ENCODE measurements at regions not wholly inside any gene's neighbourhood (a gene's known extent, or its start where the extent isn't known, plus 50 kb on each side); places are given as distances from the start of the nearest gene placed in this dataset.

DNA sequence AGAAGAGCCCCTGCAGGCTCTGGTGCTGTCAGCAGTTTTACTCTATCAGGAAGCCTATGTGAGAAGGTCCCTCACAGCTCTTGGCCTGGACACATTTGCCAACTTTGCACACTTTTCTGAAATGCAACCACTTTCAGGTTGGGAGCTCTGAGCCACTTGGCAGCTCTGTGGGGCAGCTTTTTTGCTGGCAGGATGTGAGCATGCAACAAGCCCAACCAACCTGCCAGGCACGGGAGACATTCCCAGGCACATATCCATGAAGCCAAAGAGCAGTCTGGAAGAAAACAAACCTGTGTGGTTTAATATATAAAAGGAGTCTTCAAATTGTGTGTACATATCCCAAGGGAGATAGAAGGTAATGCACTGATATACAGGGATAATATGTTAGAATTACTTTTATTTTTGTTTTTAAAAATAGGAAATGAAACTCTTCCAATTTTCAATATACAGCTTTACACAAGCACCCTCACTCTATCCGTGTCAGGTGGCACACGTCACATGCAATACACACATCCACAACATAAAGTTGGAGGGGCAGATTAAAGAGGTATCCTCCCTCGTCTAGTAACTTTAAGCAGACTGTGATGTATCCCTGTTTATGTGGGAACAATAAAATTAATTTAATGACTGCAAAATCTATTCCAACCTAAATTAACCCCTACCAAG lies 57.4 kb upstream of the COX10 start:
- H3K9me3 ChIP-seq (replicated peaks; ENCODE audit: control insufficient read depth, insufficient read depth, low read length) = no peaks in the 10 kb centered on the region
- intact Hi-C loops (cut with micrococcal nuclease) = loop anchor here (10.0 kb wide), 1 partner anchor 293 kb away; the partner anchor contains the start of gene HS3ST3B1
- H3K4me2 ChIP-seq (ENCODE audit: insufficient read depth, low read length) = no peak overlapping the region
- dilution Hi-C loops (cut with MboI; ENCODE audit: extremely low pct_ligation_motif_present, low sequenced_read_pairs) = no loop called here
- H4K20me1 ChIP-seq (replicated peaks; ENCODE audit: control insufficient read depth, extremely low read depth, insufficient read depth, low read length) = no peaks in the 10 kb centered on the region
- H3K79me2 ChIP-seq (ENCODE audit: control insufficient read depth, insufficient read depth, low read length) = no peaks in the 10 kb centered on the region
- H3K9ac ChIP-seq (replicated peaks; ENCODE audit: extremely low read depth, insufficient read depth, low read length) = no peak overlapping the region
- no peak overlapping the region for H3K27ac ChIP-seq (ENCODE audit: insufficient read depth, low read depth, low read length)
- H3K4me3 ChIP-seq (replicated peaks in 1 of 3; ENCODE audit: insufficient read depth in 1 of 3, low read depth in 1 of 3, low read length in 3 of 3) = no peak overlapping the region
- DNase-seq (ENCODE audit: low read depth, low spot score) (no peak), FAIRE-seq (no peak)
- BruUV-seq (replicated peaks) = no TSS peak
- H3K9me1 ChIP-seq (replicated peaks; ENCODE audit: control insufficient read depth, extremely low read depth, insufficient read depth, low read length) = no peaks in the 10 kb centered on the region
- no peak overlapping the region for H2AFZ ChIP-seq (ENCODE audit: low read depth, low read length)
- H3K27me3 ChIP-seq (ENCODE audit: control insufficient read depth in 2 of 2, insufficient read depth in 2 of 2, low read length in 2 of 2) = no peaks in the 10 kb centered on the region
- POLR2A ChIA-PET = no interaction called here
- no peaks in the 10 kb centered on the region for H3K36me3 ChIP-seq (ENCODE audit: control insufficient read depth in 2 of 2, extremely low read depth in 1 of 2, insufficient read depth in 2 of 2, low read length in 2 of 2)
- CTCF ChIA-PET = interaction anchor here (0.5 kb wide), 1 partner anchor 980 kb away, joined by 3 read pairs; no protein-coding TSS in a partner anchor
- TF ChIP-seq, protein P1, sequence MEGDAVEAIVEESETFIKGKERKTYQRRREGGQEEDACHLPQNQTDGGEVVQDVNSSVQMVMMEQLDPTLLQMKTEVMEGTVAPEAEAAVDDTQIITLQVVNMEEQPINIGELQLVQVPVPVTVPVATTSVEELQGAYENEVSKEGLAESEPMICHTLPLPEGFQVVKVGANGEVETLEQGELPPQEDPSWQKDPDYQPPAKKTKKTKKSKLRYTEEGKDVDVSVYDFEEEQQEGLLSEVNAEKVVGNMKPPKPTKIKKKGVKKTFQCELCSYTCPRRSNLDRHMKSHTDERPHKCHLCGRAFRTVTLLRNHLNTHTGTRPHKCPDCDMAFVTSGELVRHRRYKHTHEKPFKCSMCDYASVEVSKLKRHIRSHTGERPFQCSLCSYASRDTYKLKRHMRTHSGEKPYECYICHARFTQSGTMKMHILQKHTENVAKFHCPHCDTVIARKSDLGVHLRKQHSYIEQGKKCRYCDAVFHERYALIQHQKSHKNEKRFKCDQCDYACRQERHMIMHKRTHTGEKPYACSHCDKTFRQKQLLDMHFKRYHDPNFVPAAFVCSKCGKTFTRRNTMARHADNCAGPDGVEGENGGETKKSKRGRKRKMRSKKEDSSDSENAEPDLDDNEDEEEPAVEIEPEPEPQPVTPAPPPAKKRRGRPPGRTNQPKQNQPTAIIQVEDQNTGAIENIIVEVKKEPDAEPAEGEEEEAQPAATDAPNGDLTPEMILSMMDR (IDR thresholded peaks at IDR 0.05; ENCODE audit: extremely low read depth in 1 of 2, insufficient read depth in 1 of 2, low read depth in 1 of 2, low read length in 2 of 2) = no peak
- TF ChIP-seq EZH2 (IDR thresholded peaks at IDR 0.05; ENCODE audit: borderline replicate concordance, low read depth, low read length, severe bottlenecking) (no peak), POLR2A (IDR thresholded peaks at IDR 0.05; ENCODE audit: low read depth, low read length) (no peak), MYC (IDR thresholded peaks at IDR 0.05; ENCODE audit: low read depth, low read length) (no peak), FOS (IDR thresholded peaks at IDR 0.05; ENCODE audit: borderline replicate concordance, insufficient read depth, low read length) (no peak), POLR2AphosphoS5 (IDR thresholded peaks at IDR 0.05; ENCODE audit: insufficient read depth, low read depth, low read length) (no peak), GATA2 (IDR thresholded peaks at IDR 0.05; ENCODE audit: insufficient read depth, insufficient read length, low read depth, low read length) (no peak), JUN (IDR thresholded peaks at IDR 0.05; ENCODE audit: borderline replicate concordance, insufficient read depth, insufficient read length, low read depth) (no peak)
- TF ChIP-seq, protein P2, sequence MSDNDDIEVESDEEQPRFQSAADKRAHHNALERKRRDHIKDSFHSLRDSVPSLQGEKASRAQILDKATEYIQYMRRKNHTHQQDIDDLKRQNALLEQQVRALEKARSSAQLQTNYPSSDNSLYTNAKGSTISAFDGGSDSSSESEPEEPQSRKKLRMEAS (IDR thresholded peaks at IDR 0.05; ENCODE audit: insufficient read depth, insufficient read length) = no peak
- H3K4me1 ChIP-seq (ENCODE audit: control insufficient read depth, extremely low read depth, insufficient read depth, low read length) = no peaks in the 10 kb centered on the region

All from endothelial cell of umbilical vein (primary cell).